BE2C (cell line): ENCODE measurements at regions not wholly inside any gene's neighbourhood (a gene's known extent, or its start where the extent isn't known, plus 50 kb on each side); places are given as distances from the start of the nearest gene placed in this dataset.

Experiments used
- DNase-seq: peaks from one replicate; pipeline ENCODE4 v3.0.0-alpha.2; 2020
- H3K27me3 ChIP-seq: fragments of 250-450 bp; sonication (Bioruptor Pico); 2 replicates; pipeline ENCODE4 v1.5.1; 2020; ENCODE audit warnings: mild to moderate bottlenecking
- H3K36me3 ChIP-seq: fragments of 250-450 bp; sonication (Bioruptor Pico); 2 replicates; pipeline ENCODE4 v1.5.1; 2020; ENCODE audit warnings: mild to moderate bottlenecking
- H3K4me1 ChIP-seq: fragments of 250-450 bp; sonication (Bioruptor Pico); 2 replicates; pipeline ENCODE4 v1.5.1; 2020
- H3K4me3 ChIP-seq: 2 replicates; pipeline ENCODE4 v1.5.1; 2011; ENCODE audit warnings: low read depth, low read length
- H3K9me3 ChIP-seq: fragments of 250-450 bp; sonication (Bioruptor Pico); 2 replicates; pipeline ENCODE4 v1.5.1; 2020
- CTCF ChIP-seq: IDR thresholded peaks from 2 replicates; pipeline ENCODE4 v1.5.1; 2012; ENCODE audit warnings: mild to moderate bottlenecking, low read depth, low read length

- H3K4me3 ChIP-seq: no peak overlapping the region
- TF ChIP-seq CTCF: no peak
- H3K27me3 ChIP-seq: no peaks in the 10 kb centered on the region
- no peaks in the 10 kb centered on the region for H3K9me3 ChIP-seq
- no peaks in the 10 kb centered on the region for H3K36me3 ChIP-seq
- peaks cover 38% of the 10 kb centered on the region for H3K4me1 ChIP-seq
- DNase-seq: no peak
These were observed 542.6 kb downstream of the CSNK1G3 start for GRCh38 chr5:124054564-124054963.

- Histone ChIP-seq H3K4me1 (peaks cover 32% of the 10 kb centered on the region), H3K27me3 (no peaks in the 10 kb centered on the region), H3K4me3 (no peak overlapping the region), H3K36me3 (no peaks in the 10 kb centered on the region), H3K9me3 (no peaks in the 10 kb centered on the region)
- TF ChIP-seq CTCF: no peak
- DNase-seq: no peak
These were observed 541.4 kb downstream of the CSNK1G3 start for GRCh38 chr5:124053340-124053739.

GRCh38 chr5:124052201-124052600 is 540.2 kb downstream of the CSNK1G3 start:
- Histone ChIP-seq H3K27me3 (no peaks in the 10 kb centered on the region), H3K4me3 (no peak overlapping the region), H3K36me3 (no peaks in the 10 kb centered on the region), H3K4me1 (peaks cover 22% of the 10 kb centered on the region), H3K9me3 (no peaks in the 10 kb centered on the region)
- DNase-seq: no peak
- no peak for TF ChIP-seq CTCF

GRCh38 chr5:124050120-124050770 is 538.3 kb downstream of the CSNK1G3 start:
- Histone ChIP-seq H3K4me3 (no peak overlapping the region), H3K36me3 (no peaks in the 10 kb centered on the region), H3K27me3 (no peaks in the 10 kb centered on the region), H3K9me3 (no peaks in the 10 kb centered on the region), H3K4me1 (peaks cover 14% of the 10 kb centered on the region; the same call in 1 of the 2 replicates)
- TF ChIP-seq CTCF: no peak
- no peak for DNase-seq

GRCh38 chr5:124045412-124045811 is 533.4 kb downstream of the CSNK1G3 start:
- H3K9me3 ChIP-seq: peaks cover 7% of the 10 kb centered on the region; the same call in 1 of the 2 replicates
- no peaks in the 10 kb centered on the region for H3K27me3 ChIP-seq
- DNase-seq: no peak

More at GRCh38 chr5:124045412-124045811, 533.4 kb downstream of the CSNK1G3 start:
- H3K4me1 ChIP-seq: peaks cover 8% of the 10 kb centered on the region; the same call in 1 of the 2 replicates
- H3K4me3 ChIP-seq: no peak overlapping the region
- no peak for TF ChIP-seq CTCF
- H3K36me3 ChIP-seq: no peaks in the 10 kb centered on the region
